Activated CD4-positive, alpha-beta T cell treated with anti-CD3 and anti-CD28 coated beads for 24 hours (primary cell): ENCODE measurements at regions not wholly inside any gene's neighbourhood (a gene's known extent, or its start where the extent isn't known, plus 50 kb on each side); places are given as distances from the start of the nearest gene placed in this dataset.

Source experiments
- DNase-seq, 2 donors: peaks; one replicate each; pipeline ENCODE4 v3.0.0-alpha.2; 2020; ENCODE audit warnings: low read depth in 2 of 2

DNA sequence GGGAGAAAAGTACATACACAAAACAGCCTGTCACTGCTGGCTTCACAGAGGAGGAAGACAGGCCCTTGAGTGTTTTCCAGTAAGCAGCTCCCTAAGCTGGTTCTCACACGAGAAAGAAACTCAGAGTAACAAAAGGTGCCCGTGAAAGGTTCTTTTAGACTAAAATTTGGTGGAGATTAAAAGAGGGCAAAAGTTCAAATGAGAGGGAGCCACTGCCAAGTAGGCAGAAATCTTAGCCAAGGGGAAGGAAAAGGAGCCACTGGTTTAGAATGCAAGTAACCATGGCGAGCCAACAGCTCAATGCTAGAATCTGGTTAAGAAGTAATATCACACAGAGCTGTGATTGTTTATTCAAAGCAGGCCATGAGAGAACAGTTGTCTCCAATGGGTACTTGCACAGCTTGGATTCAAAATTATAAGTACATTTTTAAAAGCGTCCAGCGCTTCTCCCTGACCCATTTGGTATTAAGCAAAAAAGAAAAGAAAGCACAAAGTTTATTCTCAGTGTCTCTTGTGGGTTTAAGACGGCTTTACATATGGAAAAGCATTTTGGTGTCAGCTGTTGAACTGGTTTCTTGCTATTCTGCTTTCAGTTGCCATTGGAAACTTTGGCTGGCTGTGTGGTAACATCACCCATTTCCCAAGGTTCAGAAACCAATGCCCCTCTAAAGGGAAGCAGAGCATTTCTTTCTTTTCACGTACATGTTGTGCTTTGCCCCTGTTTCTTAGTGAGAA lies 648.5 kb downstream of the RNF144B start:
- no peak for DNase-seq

DNA sequence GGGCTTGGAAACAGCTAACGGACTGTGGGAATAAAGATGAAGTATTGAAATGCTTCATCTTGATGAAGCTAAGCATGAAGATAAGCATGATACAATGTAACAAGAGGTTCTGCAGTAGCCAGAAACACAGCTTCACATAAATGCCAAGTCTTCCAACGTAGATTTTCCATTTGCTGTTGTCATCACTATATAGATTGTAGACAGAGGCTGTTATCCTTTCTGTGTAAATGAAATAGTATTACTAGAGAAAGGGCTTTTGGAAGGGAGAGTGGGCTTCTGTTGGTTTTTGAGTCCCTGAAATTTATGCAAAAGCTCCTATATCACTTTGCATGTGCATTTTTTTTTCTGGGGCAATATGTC lies 649.0 kb downstream of the RNF144B start:
- no peak for DNase-seq

DNA sequence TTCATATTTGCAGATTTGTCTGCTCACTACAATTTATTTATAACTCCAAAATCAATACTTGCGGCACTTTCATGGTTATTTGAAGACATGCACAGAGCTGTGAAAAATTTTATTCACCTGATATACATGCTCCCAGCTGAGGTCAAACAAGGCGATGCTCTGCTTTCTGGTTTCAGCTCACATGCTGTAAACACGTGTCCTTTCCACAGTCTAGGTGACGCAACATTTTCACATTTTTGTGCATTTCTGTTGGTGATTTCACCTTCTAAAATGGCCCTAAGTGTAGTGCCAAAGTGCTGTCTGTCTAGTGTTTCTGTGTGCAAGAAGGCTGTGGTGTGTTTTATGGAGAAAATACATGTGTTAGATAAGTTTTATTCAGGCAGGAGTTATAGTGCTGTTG lies 650.5 kb downstream of the RNF144B start:
- DNase-seq: no peak

DNA sequence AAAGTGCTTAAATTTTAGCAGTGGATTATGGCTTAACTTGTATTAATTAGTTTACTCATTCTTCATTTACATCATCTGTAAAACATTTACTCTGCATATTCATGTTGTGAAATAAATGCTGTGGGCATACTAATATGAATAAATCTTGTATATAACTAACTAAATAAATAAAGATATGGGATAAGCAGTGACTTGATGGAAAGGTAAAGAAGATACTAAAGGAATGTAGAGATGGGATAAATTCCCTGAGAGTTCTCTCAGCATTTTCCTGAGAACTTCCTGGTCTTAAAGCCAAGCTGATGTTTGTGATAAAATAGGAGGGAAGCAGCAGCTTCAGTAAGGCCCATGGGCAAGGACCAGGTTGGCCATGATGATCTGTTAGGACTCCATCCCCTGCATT lies 652.1 kb downstream of the RNF144B start:
- DNase-seq: no peak

DNA sequence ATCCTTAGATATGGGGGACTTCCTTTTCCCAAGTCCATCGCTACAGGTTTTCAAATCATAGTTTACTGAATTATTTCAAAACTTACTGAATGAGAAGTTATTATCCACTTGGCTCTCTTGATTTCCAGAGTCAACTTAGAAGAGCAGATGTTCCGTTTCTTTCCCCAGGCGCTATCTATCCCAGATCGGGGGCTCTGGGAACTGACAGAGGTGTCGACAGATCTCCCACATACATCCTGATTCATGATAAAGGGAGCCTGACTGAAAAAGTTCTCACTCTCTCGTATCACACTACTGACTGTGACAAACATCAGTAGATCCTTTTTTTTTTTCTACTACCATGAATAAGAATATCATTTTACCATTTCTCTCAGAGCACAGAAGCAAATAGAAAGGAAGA lies 654.8 kb downstream of the RNF144B start:
- no peak for DNase-seq

DNA sequence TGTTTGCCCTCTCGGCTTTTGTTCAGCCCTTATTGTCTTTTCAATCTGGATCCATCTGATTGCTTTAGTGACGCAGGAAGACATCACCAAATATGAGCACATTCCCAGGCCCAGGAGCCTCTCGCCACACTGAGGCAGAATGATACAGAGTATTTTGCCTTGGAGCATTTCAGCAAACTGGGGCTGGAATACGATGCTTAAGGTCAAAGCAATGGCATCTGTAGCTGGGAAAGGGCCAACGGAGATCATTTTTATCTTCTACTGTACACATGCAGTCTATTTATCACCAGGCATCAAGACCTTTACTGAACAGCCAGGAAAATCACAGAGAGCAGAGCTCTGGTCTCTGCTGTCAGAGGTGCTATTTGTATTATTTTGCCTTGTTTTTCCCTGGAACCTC lies 655.3 kb downstream of the RNF144B start:
- DNase-seq: no peak

DNA sequence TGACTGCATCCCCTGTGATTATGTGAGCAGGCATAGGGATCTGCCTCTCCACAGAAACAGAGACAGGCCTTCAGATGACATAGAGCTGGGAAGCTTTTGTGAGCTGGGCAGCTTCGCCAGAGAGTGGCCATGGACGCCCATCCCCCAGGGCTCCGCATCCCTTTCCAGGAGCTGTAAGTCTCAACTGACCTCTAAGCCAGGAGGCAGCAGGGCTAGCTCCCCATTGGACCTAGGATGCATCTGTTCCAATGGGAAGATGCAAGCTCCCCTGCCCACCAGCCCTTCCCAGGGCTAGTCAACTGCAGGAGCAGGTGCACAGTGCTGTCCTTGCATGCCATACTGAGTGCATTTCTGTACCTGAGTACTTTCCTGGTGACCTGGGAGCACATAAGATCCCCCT lies 663.6 kb downstream of the RNF144B start:
- no peak for DNase-seq

DNA sequence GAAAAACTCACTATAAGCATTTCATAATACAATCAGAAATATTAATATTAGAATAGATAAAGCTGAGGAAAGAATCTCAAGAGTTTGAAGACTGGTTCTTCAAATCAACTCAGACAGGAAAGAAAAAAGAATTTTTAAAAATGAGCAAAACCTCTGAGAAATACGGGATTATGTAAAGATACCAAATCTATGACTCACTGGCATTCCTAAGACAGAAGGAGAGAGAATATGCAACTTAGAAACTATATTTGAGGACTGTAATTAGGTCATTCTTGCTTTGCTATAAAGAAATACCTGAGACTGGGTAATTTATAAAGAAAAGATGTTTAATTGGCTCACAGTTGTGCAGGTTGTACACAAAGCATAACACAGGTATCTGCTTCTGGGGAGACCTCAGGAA lies 665.1 kb downstream of the RNF144B start:
- no peak for DNase-seq

DNA sequence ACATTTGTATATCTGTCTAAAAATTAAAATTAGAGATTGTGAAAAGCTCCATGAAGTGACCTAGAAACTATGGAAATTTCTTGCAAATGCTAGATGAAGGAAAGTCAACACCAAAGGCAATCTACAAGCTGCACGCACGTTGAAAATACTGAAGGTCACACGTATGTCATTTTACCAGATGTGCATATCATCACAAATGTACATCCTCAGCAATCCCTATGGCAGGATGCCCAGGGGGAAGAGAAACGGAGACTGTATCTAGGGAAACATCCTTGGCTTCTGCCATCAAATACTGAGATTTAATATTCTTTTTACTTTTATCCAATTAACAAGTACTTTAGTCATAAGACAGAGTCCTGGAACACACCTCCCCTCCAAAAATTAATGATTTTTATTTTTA lies 672.0 kb downstream of the RNF144B start:
- DNase-seq: no peak

DNA sequence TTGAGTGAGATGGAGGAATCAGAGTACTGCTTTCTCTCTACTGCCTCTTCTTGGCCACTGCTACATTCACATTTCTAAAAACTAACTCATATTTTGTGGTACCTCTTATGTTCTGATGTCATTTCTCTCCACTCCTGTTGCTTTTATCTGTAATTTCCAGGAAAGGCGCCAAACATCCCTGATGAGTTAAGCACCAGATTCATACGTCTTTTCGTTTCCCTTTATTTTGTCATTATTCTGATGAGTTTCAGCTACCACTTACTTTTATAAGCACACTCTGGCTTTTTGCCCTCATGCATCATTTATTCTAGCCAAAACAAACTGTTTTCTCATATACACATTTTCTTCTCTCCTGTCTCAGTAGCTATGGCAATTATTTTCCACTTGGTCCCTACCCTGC lies 680.0 kb downstream of the RNF144B start:
- DNase-seq: no peak

DNA sequence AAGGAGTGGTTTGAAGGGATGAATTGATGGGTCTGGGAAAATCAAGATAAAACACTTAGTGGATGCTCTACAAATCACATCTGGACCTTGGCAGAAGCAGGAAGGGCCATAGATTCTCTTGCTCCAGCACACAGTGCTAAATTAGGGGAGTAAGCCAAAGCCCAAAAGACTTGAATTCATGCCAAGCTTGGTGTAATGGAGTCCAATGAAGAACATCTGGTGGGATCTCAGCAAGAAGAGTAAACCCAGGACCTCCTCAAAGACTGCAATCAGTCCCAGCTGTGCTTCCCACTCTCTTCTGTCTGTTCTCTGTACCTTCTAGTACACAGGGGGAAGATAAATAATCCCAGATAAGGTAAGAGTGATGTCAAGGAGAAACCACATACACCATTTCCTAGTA lies 683.4 kb downstream of the RNF144B start:
- no peak for DNase-seq

DNA sequence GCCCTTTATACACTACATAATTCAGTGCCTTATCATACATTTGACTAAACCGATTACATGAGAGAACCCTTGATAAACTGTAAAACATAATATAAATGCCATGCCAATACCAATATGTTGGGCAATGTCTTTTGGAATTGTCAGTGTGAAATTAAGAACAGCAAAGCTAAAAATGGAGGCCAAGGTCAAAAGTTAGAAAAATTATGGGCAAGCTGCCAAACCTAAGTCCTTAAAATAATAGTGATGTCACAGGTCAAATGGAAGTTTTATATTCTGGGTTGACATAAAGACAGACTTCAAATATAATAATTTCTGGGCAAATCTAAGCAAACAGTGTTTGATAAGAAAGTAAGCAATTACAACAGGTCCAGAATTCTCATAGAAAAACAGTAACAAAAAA lies 696.7 kb downstream of the RNF144B start:
- no peak for DNase-seq

DNA sequence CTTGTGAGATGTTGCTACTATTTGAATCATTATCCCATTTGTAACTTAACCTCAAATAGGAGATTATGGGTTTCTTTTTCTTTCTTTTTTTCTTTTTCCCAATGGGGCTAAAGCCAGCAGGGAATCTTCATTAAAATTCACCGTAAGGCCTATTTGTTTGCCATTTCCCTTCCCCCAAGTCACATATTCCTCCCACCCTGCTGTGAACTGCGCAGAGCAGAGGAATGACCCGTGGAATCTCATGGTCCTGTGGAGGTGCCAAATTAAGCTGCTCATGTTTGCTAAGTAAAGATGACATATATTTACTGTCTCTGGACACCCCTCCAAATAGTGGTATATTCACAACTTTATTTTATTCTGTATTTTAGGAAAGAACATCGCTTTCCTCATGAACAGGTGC lies 699.3 kb downstream of the RNF144B start:
- DNase-seq: no peak

DNA sequence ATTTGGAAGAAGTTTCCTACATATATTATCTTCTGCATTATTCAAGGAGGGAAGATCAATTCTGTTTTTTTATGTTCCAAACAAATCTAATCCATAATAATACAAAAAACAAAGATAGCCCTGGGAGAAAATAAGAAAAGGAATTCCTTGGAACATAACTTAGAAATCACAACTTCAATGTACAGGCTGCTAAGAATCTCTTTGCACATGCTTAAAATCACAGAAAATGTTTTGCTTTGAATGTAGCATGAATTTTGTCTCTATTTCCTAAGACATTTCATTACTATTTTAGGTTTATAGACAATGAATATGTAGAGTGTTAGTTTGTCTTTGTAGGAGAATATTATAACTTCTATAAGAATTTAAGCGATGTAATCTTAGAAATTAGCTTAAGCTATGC lies 700.1 kb downstream of the RNF144B start:
- DNase-seq: no peak

DNA sequence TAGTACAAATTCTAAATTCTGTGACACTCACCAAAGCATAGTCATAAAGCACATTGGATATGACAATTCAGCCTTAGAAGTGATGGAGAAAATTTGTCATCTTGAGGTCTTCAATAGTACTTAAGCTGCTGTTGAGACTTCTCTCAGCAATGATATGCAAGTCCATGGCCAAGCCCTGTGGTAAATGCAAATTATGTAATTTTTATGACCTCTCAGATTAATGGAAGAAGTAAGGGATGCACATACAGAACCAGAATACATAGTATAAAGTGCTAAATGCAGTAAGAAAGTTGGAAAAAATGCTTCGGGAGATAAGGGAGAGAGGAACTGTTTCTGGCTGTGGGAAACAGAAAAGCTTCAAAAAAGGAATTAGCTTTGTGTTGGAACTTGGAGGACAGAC lies 700.7 kb downstream of the RNF144B start:
- no peak for DNase-seq

DNA sequence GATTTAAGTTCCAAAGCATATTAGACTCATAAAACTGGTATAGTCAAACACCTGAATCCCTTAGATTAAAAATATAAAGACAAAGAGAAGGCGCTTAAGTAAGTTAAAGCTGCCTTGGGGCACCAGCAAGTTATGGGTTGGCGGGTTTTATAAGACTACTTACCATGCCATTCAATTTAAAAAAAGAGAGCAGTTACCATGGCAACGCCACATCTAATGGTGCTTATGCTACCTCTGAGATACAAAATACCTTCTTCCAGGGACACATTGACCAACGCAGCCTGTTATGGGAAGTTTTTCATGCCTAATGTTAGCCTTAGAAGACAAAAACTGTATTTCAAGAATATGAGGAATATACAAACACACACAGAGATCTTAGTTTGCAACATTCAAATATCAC lies 713.6 kb downstream of the RNF144B start:
- no peak for DNase-seq

DNA sequence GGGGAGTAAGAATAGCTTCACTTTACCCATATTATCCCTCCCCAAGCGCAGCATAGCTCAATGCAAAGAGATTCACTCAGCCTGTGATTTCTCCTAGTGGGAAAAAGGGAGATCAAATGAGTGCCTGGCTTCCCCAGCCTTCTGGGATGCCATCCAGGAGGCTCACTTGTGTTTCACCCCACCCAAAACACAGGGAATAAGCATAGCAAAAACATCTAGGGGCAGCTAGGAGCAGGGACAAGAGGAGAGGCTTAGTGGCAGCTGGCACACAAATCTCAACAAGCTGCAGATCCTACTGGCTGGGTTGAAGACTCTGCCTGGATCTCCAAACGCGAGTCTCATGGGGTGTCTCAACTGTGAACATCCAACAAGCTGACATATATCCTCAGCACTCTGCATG lies 715.8 kb downstream of the RNF144B start:
- DNase-seq: no peak

DNA sequence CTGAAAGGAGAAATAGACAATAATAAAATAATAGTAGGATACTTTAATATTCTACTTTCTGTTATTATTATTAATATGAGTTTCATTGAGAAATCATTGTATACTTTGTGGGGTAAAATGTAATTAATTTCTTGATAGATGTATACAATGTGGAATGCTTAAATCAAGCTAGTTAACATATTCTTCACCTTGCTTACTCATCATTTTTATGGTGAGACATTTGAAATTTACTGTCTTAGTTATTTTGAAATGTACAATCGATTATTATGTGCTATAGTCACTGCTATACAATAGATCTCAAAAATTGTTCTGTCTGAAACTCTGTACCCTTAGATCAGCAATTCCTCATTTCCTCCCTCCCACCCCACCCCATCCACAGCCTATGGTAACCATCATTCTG lies 720.3 kb downstream of the RNF144B start:
- no peak for DNase-seq

DNA sequence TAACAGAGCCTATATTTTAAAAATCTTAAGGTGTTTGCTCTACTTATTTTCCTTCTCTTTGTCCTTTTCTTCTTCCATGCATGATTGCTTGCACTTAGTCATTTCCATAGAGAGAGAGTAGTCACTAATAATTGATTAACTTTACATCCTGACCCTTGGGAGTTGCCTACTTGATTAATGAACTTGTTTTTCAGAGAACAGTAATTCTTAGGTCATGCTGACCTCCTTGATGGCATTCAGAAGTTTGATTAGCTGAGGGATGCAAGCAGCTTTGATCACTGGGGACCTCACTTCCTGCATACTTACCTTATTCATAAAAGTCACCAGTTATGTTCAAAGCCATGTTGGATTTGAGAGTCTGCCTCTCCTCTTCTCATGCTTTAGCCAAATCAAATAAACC lies 715.6 kb upstream of the ID4 start:
- no peak for DNase-seq

DNA sequence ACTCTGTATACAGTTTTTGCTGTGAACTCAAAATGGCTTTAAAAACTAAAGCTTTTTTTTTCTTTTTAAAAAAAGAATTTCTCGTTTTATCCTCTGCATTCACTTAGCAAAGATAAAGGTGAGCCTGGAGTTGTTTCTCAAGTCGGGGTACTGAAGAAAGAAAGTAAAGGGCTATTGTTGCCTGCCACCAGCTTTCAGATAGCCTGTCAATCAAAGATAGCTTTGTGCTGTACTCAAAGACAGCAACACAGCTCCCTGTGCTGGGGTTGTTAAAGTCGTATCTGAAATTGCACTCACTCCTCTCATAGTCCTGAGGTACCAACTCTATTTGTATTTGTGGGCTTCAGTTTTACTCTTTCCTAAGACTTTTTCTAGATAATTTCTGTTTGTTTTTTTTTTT lies 710.1 kb upstream of the ID4 start:
- no peak for DNase-seq

DNA sequence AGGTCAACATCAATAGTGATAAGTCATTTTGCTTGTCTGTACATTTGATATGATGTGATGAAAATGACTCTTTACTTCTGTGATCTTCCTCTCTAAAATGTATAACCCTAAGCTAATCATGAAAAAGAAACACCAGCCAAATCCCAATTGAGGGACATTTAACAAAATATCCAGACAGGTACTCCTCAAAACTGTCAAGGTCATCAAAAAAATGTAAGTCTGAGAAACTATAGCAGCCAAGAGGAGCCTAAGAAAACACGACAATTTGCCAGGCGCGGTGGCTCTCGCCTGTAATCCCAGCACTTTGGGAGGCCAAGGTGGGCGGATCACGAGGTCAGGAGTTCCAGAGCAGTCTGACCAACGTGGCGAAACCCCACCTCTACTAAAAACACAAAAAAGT lies 708.5 kb upstream of the ID4 start:
- no peak for DNase-seq

DNA sequence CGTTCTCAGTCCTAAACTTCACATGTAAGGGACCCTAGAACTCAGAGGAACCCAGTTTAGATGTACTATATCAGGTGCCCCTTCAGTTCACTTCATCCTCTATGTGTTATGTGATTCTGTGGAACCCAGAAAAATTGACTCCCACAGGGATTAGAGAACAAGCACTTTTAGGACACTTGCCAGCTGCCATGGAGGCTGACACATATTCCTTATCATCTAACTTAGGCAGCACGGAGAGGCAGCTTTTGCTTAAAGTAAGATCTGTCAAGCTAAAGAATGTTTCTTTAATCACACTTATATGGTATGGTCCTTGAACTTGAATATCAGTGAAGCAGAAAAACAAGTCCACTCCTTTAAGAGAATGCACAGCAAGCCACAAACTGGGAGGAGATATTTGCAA lies 701.5 kb upstream of the ID4 start:
- DNase-seq: no peak

DNA sequence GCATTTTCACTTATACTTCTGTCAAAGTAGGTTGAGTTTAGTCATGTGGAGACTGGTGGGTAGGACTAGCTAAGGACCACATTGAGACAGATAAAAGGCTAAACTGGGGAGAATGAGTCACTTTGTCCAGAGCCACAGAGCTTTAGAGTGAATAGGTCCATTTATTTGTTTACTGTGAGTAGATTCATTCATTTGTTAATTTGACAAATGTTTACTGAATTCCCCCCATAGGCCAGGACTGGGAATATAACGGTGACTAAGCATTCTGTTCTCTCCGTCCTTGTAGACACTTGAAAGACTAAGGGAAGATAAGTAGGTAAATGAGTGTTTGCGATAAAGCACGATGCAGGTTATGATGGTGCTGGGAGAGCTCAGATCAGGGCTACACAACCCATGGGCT lies 699.7 kb upstream of the ID4 start:
- DNase-seq: no peak

DNA sequence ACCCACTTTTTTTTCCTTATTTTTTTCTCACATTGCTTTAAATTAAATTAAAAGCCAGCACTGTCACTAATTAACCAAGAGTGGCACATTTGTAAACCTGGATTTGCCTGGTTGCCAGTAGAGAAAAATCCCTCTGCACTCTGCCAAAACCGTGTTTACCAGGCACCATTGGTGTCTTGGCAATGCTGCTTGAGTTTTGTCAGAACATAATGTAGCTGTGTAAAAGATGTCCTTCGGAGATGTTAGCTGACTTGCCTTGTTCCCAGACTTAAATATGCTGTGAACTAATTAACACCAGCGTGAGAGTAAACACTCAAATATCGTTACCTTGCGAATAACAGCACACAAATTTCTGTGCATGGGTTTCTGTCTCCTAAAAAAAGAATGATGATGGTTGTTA lies 694.9 kb upstream of the ID4 start:
- no peak for DNase-seq

DNA sequence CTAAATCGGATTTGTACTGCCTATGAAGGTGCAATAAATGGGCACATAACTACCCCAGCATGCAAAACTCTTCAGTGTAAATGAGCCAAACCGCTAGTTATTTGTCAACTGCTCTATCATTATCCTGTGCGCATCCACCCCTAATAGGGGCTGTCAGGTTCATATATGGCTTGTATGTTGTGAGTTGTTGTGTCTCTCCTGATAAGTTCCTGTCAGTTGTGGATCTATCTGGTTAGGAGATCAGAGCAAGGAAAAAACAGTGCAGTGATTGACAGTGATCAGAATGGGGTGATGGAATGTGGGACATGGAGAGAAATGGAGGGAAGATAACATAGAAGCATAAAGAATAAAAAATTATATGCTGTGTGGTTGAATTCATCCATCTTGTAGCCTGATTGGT lies 686.9 kb upstream of the ID4 start:
- no peak for DNase-seq
